ENCODE measurements at regions not wholly inside any gene's neighbourhood (a gene's known extent, or its start where the extent isn't known, plus 50 kb on each side); places are given as distances from the start of the nearest gene placed in this dataset.

GRCh38 chr6:88287696-88288095 lies 121.5 kb upstream of the CNR1 start:
- no peak for TF ChIP-seq CTCF (conservative IDR thresholded peaks at IDR 0.05)
- TF ChIP-seq EZH2 (IDR thresholded peaks at IDR 0.05; ENCODE audit: low read depth) = no peak
